MCF 10A (cell line): ENCODE measurements at regions not wholly inside any gene's neighbourhood (a gene's known extent, or its start where the extent isn't known, plus 50 kb on each side); places are given as distances from the start of the nearest gene placed in this dataset.

Source experiments
- BruUV-seq: library from RNA; stranded (reverse); fragments of 400-500 nt; replicated peaks from 2 replicates; lab custom pipeline; 2021; lab: Mats Ljungman, UMichigan
- CTCF ChIA-PET: fragments of 300-600 bp; sonication (Branson Sonifier 250); formaldehyde crosslinking; extraction: SDS; loops from one replicate; lab custom pipeline; 2021; ENCODE audit warnings: antibody characterized with exemption, inconsistent platforms; lab: Yijun Ruan, JAX
- POLR2A ChIA-PET: fragments of 300-600, 350-650 bp; sonication (Branson Sonifier 250); formaldehyde crosslinking; extraction: SDS; loops from one replicate; lab custom pipeline; 2020; ENCODE audit warnings: antibody characterized with exemption, inconsistent platforms; lab: Yijun Ruan, JAX
- DNase-seq: peaks from one replicate; pipeline ENCODE4 v3.0.0-alpha.2; 2018; ENCODE audit not compliant: unreplicated experiment
- H3K27ac Mint-ChIP-seq: one replicate; pipeline ENCODE4 v1.8.0; 2022; ENCODE audit warnings: mild to moderate bottlenecking, low read depth, mixed read lengths; ENCODE audit not compliant: unreplicated experiment
- H3K27me3 Mint-ChIP-seq: one replicate; pipeline ENCODE4 v1.8.0; 2022; ENCODE audit warnings: mixed read lengths; ENCODE audit not compliant: insufficient read depth, unreplicated experiment
- H3K36me3 Mint-ChIP-seq: one replicate; pipeline ENCODE4 v1.8.0; 2022; ENCODE audit warnings: mild to moderate bottlenecking, moderate library complexity, mixed read lengths; ENCODE audit not compliant: insufficient read depth, unreplicated experiment
- H3K4me1 Mint-ChIP-seq: one replicate; pipeline ENCODE4 v1.8.0; 2022; ENCODE audit warnings: mixed read lengths; ENCODE audit not compliant: insufficient read depth, unreplicated experiment
- H3K4me3 Mint-ChIP-seq: one replicate; pipeline ENCODE4 v1.8.0; 2022; ENCODE audit warnings: mild to moderate bottlenecking, moderate library complexity, mixed read lengths; ENCODE audit not compliant: unreplicated experiment
- H3K9me3 Mint-ChIP-seq: one replicate; pipeline ENCODE4 v1.8.0; 2022; ENCODE audit warnings: mixed read lengths; ENCODE audit not compliant: unreplicated experiment
- CTCF ChIP-seq: fragments of 200-600 bp; IDR thresholded peaks from one replicate; pipeline ENCODE4 v1.8.0; 2022; ENCODE audit warnings: antibody characterized with exemption, mild to moderate bottlenecking; ENCODE audit not compliant: unreplicated experiment
- intact Hi-C: fragments of 100-400 bp; cut with micrococcal nuclease; formaldehyde crosslinking; loops from 2 replicates; pipeline ENCODE4 v1.14.1; 2022

GRCh38 chr1:201711811-201712210, 117.1 kb upstream of the IPO9 start:
- Mint-ChIP-seq H3K9me3 (no peaks in the 10 kb centered on the region), H3K36me3 (no peaks in the 10 kb centered on the region), H3K4me3 (no peak overlapping the region), H3K4me1 (peaks cover 62% of the 10 kb centered on the region), H3K27ac (no peak overlapping the region), H3K27me3 (no peaks in the 10 kb centered on the region)
- intact Hi-C loops: loop anchor here (5.0 to 10.0 kb wide), 2 partner anchors 40 to 173 kb away; partner anchors contain the start of gene SHISA4
- no TSS peak for BruUV-seq
- CTCF ChIA-PET: interaction anchor here (0.6 to 26.0 kb wide), 15 partner anchors 9 to 231 kb away, joined by 3 to 1744 read pairs (median 17); partner anchors contain the start of gene NAV1
- POLR2A ChIA-PET: interaction anchor here (0.6 to 10.5 kb wide), 4 partner anchors 30 to 243 kb away, joined by 3 to 168 read pairs (median 90); no protein-coding TSS in a partner anchor
- no peak for TF ChIP-seq CTCF
- peak; percentile 55 for DNase-seq

GRCh38 chr1:201712387-201713085, 116.4 kb upstream of the IPO9 start:
- ChIA-PET CTCF (interaction anchor here (0.6 to 26.0 kb wide), 19 partner anchors 7 to 231 kb away, joined by 3 to 1744 read pairs (median 6); partner anchors contain the start of gene NAV1), POLR2A (interaction anchor here (0.7 to 10.5 kb wide), 20 partner anchors 9 to 629 kb away, joined by 3 to 168 read pairs (median 5); partner anchors contain the start of genes IPO9, NAV1 and UBE2T)
- peaks cover 61% of the 10 kb centered on the region for H3K4me1 Mint-ChIP-seq
- no peaks in the 10 kb centered on the region for H3K9me3 Mint-ChIP-seq
- no TSS peak for BruUV-seq
- H3K27me3 Mint-ChIP-seq: no peaks in the 10 kb centered on the region
- intact Hi-C loops: loop anchor here (1.0 to 10.0 kb wide), 3 partner anchors 40 to 172 kb away; partner anchors contain the start of gene SHISA4
- H3K4me3 Mint-ChIP-seq: no peak overlapping the region
- no peak for DNase-seq
- no peak for TF ChIP-seq CTCF
- peak overlapping the region; percentile 98 for H3K27ac Mint-ChIP-seq
- no peaks in the 10 kb centered on the region for H3K36me3 Mint-ChIP-seq

- BruUV-seq: no TSS peak
- Mint-ChIP-seq H3K4me1 (peaks cover 54% of the 10 kb centered on the region), H3K27ac (peak overlapping the region; percentile 98), H3K9me3 (no peaks in the 10 kb centered on the region), H3K27me3 (no peaks in the 10 kb centered on the region), H3K36me3 (no peaks in the 10 kb centered on the region), H3K4me3 (peak overlapping the region; percentile 59)
- ChIA-PET POLR2A (interaction anchor here (0.5 to 10.5 kb wide), 31 partner anchors 9 to 629 kb away, joined by 3 to 168 read pairs (median 5); partner anchors contain the start of genes IPO9, NAV1 and UBE2T), CTCF (interaction anchor here (0.6 to 26.0 kb wide), 16 partner anchors 8 to 259 kb away, joined by 3 to 1744 read pairs (median 6); partner anchors contain the start of gene NAV1)
- DNase-seq: peak; percentile 100
- intact Hi-C loops: loop anchor here (1.0 to 10.0 kb wide), 3 partner anchors 39 to 172 kb away; partner anchors contain the start of gene SHISA4
- no peak for TF ChIP-seq CTCF
These were observed 115.7 kb upstream of the IPO9 start for GRCh38 chr1:201713086-201713810.
